ENCODE measurements at regions not wholly inside any gene's neighbourhood (a gene's known extent, or its start where the extent isn't known, plus 50 kb on each side); places are given as distances from the start of the nearest gene placed in this dataset.
A peak's percentile ranks its signal among the peaks of the same experiment; 100 is the strongest.

DNA sequence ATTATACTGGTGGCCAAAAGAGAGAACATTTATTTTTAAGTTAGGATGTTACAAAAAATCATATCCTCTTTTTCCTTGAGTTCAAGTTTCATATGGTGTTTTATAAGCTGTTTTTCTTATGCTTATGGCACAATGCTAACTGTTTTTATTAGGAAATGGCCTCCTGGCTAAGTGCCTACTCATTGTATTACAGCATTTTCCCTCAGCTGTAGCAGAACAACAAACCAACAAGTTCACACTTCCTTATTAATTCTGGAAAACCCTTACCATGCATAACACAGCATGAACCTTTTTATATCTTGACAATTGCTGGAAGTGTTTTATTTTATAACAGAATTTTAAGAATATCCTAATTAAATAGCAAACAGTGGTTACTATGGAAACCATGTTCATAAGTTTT, 165.8 kb downstream of the GASK1B start:
- no peak overlapping the region for H3K4me3 ChIP-seq (ENCODE audit: low read length)
- no peaks in the 10 kb centered on the region for H3K27me3 ChIP-seq (ENCODE audit: control insufficient read depth, insufficient read depth, low read length)
- H3K4me2 ChIP-seq (ENCODE audit: low read length): no peak overlapping the region
- no peaks in the 10 kb centered on the region for H3K36me3 ChIP-seq (ENCODE audit: insufficient read depth, low read length)
- H3K9me3 ChIP-seq (replicated peaks; ENCODE audit: low read length): no peaks in the 10 kb centered on the region
- H3K4me1 ChIP-seq (ENCODE audit: control insufficient read depth, insufficient read depth, low read length): peaks cover 33% of the 10 kb centered on the region
- no peak overlapping the region for H3K9ac ChIP-seq (ENCODE audit: low read depth, low read length)

DNA sequence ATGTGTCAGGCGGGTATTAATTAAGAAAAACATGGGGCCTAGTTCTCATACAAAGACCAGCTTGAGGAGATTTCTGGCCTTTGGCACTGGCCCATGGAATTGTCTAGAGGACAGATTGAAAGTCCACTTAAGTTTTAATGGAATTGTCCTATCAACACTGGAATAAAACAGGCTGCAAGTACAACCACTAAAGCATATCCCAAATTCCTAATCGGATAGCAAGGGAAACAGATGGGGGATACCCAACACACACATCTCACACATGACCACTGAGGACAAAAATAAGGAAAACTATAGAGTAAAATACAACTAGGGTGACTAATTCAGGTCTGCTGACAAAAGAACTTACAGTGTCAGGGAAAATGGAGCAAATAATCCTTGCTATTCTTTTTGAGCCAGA, 167.8 kb downstream of the GASK1B start:
- Histone ChIP-seq H3K4me2 (ENCODE audit: low read length) (no peak overlapping the region), H3K36me3 (ENCODE audit: insufficient read depth, low read length) (no peaks in the 10 kb centered on the region), H3K9me3 (replicated peaks; ENCODE audit: low read length) (no peaks in the 10 kb centered on the region), H3K27me3 (ENCODE audit: control insufficient read depth, insufficient read depth, low read length) (no peaks in the 10 kb centered on the region), H3K4me3 (ENCODE audit: low read length) (no peak overlapping the region), H3K9ac (ENCODE audit: low read depth, low read length) (no peak overlapping the region), H3K4me1 (ENCODE audit: control insufficient read depth, insufficient read depth, low read length) (peaks cover 28% of the 10 kb centered on the region)

DNA sequence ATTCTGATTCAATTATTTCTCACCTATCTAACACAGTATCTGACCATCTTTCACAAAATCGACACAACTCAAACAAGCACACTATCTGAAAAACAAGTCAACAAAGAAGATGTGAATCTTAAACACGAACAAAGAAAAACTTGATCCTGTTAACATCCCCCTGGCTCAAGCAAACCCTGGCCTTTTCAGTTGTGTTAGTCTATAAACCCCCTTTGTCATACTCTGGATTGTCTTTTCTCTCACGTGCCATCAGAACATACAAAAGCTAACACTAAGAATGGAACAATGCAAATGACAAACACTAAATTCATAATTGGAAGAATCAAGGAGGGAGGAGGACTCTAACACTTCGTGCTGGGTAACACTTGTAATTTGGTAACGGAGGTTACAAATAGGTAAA, 168.7 kb downstream of the GASK1B start:
- no peaks in the 10 kb centered on the region for H3K27me3 ChIP-seq (ENCODE audit: control insufficient read depth, insufficient read depth, low read length)
- no peaks in the 10 kb centered on the region for H3K9me3 ChIP-seq (replicated peaks; ENCODE audit: low read length)
- no peak overlapping the region for H3K4me3 ChIP-seq (ENCODE audit: low read length)
- no peaks in the 10 kb centered on the region for H3K36me3 ChIP-seq (ENCODE audit: insufficient read depth, low read length)
- no peak overlapping the region for H3K4me2 ChIP-seq (ENCODE audit: low read length)
- H3K9ac ChIP-seq (ENCODE audit: low read depth, low read length): no peak overlapping the region
- peaks cover 25% of the 10 kb centered on the region for H3K4me1 ChIP-seq (ENCODE audit: control insufficient read depth, insufficient read depth, low read length)

DNA sequence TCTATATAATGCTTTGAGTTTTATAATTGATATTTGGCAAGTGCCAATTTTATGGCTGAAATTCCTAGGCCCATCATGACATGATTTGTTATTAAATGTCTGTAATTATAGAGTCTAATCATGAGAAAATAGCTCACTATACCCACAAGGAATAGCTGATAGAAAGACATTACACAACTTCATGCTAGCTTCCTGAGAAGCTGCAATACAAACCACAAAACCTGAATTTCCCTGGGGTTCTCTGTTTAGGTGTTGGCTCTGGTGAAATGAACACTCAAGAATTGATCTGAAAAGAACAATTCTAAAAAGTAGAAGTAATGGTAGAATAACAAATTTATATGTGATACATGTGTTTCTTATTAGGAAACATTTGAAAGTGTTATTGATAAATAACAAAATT, 169.6 kb downstream of the GASK1B start:
- Histone ChIP-seq H3K9me3 (replicated peaks; ENCODE audit: low read length) (no peaks in the 10 kb centered on the region), H3K36me3 (ENCODE audit: insufficient read depth, low read length) (no peaks in the 10 kb centered on the region), H3K9ac (ENCODE audit: low read depth, low read length) (no peak overlapping the region), H3K4me3 (ENCODE audit: low read length) (no peak overlapping the region), H3K27me3 (ENCODE audit: control insufficient read depth, insufficient read depth, low read length) (no peaks in the 10 kb centered on the region), H3K4me2 (ENCODE audit: low read length) (no peak overlapping the region), H3K4me1 (ENCODE audit: control insufficient read depth, insufficient read depth, low read length) (peaks cover 16% of the 10 kb centered on the region)

DNA sequence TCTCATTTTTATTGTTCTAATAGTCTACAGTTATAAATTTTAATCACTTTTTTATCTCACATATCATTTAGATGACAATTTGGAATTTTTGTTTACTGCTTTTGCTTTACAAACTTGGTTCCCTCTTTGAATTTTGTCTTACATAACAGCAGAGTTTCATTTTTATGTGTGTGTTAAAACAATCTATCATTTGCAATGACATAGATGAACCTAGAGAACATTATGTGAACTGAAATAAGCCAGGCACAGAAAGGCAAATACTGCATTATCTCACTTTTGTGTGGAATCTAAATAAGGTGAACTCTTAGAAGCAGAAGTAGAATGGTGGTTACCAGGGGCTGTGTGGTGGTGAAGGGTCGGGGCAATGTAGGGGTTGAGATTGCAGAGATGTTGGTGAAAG, 170.7 kb downstream of the GASK1B start:
- Histone ChIP-seq H3K36me3 (ENCODE audit: insufficient read depth, low read length) (no peaks in the 10 kb centered on the region), H3K4me2 (ENCODE audit: low read length) (no peak overlapping the region)

DNA sequence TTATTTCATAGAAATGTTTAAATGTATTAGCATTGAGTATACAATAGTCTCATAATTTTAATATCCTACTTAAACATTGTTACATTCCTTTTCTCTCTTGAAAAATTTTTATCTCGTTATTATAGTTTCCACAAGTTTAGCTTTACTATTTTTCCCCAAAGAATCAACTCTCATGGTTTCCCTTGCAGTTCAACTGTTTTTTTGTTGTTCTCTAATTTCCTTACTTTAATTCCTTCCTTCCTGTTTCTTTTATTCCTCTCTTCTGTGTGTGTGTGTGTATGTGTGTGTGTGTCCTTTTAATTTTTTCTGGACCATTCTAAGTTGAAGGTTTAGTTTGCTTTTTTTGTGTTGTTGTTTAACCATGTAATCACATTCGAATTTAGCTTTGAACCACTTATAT, 171.1 kb downstream of the GASK1B start:
- H3K4me2 ChIP-seq (ENCODE audit: low read length): no peak overlapping the region
- no peak overlapping the region for H3K9ac ChIP-seq (ENCODE audit: low read depth, low read length)
- H3K4me1 ChIP-seq (ENCODE audit: control insufficient read depth, insufficient read depth, low read length): peaks cover 2% of the 10 kb centered on the region
- H3K27me3 ChIP-seq (ENCODE audit: control insufficient read depth, insufficient read depth, low read length): no peaks in the 10 kb centered on the region
- H3K9me3 ChIP-seq (replicated peaks; ENCODE audit: low read length): no peaks in the 10 kb centered on the region
- no peaks in the 10 kb centered on the region for H3K36me3 ChIP-seq (ENCODE audit: insufficient read depth, low read length)
- no peak overlapping the region for H3K4me3 ChIP-seq (ENCODE audit: low read length)

More for the DNA sequence above, 170.7 kb downstream of the GASK1B start:
- Histone ChIP-seq H3K4me3 (ENCODE audit: low read length) (no peak overlapping the region), H3K4me1 (ENCODE audit: control insufficient read depth, insufficient read depth, low read length) (peaks cover 6% of the 10 kb centered on the region), H3K9ac (ENCODE audit: low read depth, low read length) (no peak overlapping the region), H3K9me3 (replicated peaks; ENCODE audit: low read length) (no peaks in the 10 kb centered on the region), H3K27me3 (ENCODE audit: control insufficient read depth, insufficient read depth, low read length) (no peaks in the 10 kb centered on the region)

DNA sequence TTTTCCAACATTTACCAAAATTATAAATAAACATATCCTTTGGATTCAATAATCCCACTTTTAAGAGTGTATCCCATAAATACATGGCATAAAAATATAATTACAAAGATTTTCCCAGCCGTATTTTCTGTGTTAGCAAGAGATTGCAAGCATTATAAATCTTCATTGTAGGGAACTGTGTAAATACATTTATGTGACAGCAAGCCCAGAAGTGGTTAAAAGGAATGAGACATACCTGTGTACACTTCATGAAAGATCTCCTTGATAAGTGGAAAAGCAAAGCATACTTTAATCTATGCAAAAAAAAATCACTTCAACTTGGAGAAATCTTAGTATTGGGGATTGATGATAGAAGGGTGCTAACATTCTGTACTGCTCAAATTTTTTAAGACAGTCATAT, 173.1 kb downstream of the GASK1B start:
- H3K9me3 ChIP-seq (replicated peaks; ENCODE audit: low read length): no peaks in the 10 kb centered on the region
- no peak overlapping the region for H3K9ac ChIP-seq (ENCODE audit: low read depth, low read length)
- no peak overlapping the region for H3K4me3 ChIP-seq (ENCODE audit: low read length)
- peaks cover 3% of the 10 kb centered on the region for H3K4me1 ChIP-seq (ENCODE audit: control insufficient read depth, insufficient read depth, low read length)
- no peak overlapping the region for H3K4me2 ChIP-seq (ENCODE audit: low read length)
- no peaks in the 10 kb centered on the region for H3K27me3 ChIP-seq (ENCODE audit: control insufficient read depth, insufficient read depth, low read length)
- no peaks in the 10 kb centered on the region for H3K36me3 ChIP-seq (ENCODE audit: insufficient read depth, low read length)

DNA sequence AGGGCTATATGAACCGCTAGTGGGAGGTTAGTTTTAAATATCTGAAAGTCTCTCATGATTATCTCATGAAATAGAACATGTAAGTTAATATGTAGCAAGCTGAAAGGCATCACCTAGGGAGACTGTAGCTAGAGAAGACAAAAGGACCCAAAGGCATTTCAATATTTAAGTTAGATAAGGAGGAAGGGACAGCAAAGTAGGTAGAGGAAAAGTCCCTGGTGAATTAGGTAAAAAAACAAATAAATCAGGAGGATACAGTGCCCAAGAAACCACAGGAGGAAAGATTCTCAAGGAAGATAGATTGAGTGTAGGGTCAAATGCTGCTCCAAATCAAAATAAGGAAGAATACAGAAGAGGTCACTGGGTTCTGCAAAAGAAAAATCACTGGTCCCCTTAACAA, 175.5 kb downstream of the GASK1B start:
- no peaks in the 10 kb centered on the region for H3K27me3 ChIP-seq (ENCODE audit: control insufficient read depth, insufficient read depth, low read length)
- H3K4me1 ChIP-seq (ENCODE audit: control insufficient read depth, insufficient read depth, low read length): peaks cover 5% of the 10 kb centered on the region
- no peak overlapping the region for H3K4me2 ChIP-seq (ENCODE audit: low read length)
- no peak overlapping the region for H3K9ac ChIP-seq (ENCODE audit: low read depth, low read length)
- no peaks in the 10 kb centered on the region for H3K36me3 ChIP-seq (ENCODE audit: insufficient read depth, low read length)
- no peaks in the 10 kb centered on the region for H3K9me3 ChIP-seq (replicated peaks; ENCODE audit: low read length)
- H3K4me3 ChIP-seq (ENCODE audit: low read length): no peak overlapping the region

DNA sequence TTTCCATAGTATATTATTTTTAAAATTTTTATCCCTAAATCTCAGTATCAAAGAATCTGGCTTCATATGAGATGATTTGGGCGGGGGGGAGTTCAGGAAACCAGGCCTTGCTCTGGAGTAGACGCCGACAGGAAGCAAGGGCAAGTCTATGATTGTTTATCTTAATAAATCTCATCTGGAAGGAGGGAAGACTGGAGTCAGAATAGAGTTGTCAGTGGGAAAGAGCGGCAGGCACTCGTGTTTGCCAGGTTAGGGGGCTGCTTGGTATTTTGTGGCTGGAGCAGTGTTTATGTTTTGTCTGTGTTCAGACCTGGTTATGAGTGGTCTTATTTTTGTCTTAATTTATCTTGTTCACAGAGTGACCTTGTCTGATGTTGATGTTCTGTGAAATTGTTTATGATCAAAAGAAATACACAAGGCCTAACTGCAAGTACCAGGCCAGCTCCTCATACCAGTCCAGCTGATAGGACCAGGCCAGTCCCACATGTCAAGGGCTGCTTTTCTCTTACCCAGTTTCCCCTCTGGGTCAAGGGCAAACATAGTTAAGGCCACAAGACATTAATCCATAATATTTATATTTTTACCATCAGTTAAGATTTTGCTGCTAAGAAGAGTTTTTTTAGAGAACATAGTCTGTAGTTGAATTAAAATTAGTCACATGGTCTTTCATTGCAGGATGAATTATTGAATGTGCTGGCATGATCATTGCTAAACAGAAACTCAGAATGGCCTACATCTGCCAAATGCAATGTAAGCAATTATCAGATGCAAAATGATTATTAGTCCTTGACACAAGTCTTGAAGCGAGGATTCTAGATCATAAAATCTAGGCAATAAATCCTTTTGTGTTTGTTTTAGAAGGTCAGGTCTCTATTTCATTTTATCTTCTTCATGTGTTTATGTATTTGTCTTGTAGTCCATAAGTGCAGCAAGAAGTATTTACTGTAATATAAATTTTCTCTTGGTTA, 176.5 kb downstream of the GASK1B start:
- no peak overlapping the region for H3K4me2 ChIP-seq (ENCODE audit: low read length)
- no peaks in the 10 kb centered on the region for H3K9me3 ChIP-seq (replicated peaks; ENCODE audit: low read length)
- H3K4me1 ChIP-seq (ENCODE audit: control insufficient read depth, insufficient read depth, low read length): peaks cover 5% of the 10 kb centered on the region
- no peak overlapping the region for H3K4me3 ChIP-seq (ENCODE audit: low read length)
- H3K36me3 ChIP-seq (ENCODE audit: insufficient read depth, low read length): no peaks in the 10 kb centered on the region
- no peaks in the 10 kb centered on the region for H3K27me3 ChIP-seq (ENCODE audit: control insufficient read depth, insufficient read depth, low read length)
- no peak overlapping the region for H3K9ac ChIP-seq (ENCODE audit: low read depth, low read length)

DNA sequence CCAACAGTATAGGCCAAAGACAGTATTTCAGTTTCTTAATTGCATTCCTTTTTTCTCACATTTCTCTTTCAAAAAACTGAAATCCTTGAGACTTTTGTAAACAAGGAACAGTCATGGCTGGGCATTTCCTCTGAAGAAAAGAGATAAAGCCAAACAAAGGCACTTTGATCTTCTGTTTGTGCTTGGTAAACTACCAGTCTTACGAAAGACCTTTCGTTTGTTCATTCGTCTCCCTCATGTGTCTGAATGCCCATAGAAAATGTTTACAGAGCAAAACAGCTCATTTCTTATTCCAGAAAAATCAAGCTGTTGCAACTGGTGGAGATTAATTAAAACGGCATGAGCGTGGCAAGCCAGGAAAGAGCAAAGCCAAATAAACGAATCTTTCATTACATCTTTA, 178.0 kb downstream of the GASK1B start:
- H3K4me3 ChIP-seq (ENCODE audit: low read length): no peak overlapping the region
- no peaks in the 10 kb centered on the region for H3K9me3 ChIP-seq (replicated peaks; ENCODE audit: low read length)
- no peak overlapping the region for H3K4me2 ChIP-seq (ENCODE audit: low read length)
- no peaks in the 10 kb centered on the region for H3K36me3 ChIP-seq (ENCODE audit: insufficient read depth, low read length)
- H3K27me3 ChIP-seq (ENCODE audit: control insufficient read depth, insufficient read depth, low read length): no peaks in the 10 kb centered on the region
- H3K4me1 ChIP-seq (ENCODE audit: control insufficient read depth, insufficient read depth, low read length): peaks cover 5% of the 10 kb centered on the region
- no peak overlapping the region for H3K9ac ChIP-seq (ENCODE audit: low read depth, low read length)

DNA sequence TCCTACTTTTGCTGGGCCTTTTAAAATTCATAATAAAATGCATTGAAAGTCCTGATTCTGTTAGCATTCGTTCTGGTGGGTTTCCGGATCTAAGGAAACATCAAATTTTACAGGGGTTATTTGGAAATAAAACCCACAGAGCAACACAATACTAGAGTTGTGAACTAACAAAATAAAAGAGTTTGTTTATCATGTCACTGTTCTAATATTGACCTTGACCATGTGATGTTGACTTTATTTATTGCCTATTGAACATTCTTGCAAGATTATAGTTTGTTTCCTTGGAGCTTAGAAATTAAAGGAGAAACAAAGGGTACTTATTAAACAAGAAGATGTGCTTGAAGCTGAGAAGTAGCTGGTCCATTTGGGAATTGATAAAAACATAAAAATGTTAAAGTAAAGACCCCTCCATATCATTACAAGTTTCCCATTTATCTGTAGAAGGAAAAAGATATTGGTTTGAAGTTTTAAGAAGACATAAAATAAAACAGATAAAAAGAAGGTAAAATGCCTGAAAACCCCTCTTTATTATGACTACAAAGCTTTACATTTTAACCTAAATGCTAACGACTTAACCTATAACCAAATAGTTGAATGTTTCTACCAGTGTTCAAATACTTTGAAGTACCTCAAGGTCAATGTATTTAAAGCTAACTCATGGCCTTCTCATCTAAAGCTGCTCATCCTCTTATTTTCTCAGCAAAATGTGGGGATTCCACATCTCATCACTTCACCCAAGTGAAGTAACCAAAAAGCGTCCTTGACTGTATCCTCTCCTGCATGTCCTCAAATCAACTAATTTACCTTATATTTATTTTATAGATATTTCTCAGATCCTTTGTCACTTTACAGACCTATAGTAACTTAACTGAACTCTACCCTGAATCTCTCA, 179.6 kb downstream of the GASK1B start:
- Histone ChIP-seq H3K4me2 (ENCODE audit: low read length) (no peak overlapping the region), H3K9me3 (replicated peaks; ENCODE audit: low read length) (no peaks in the 10 kb centered on the region), H3K36me3 (ENCODE audit: insufficient read depth, low read length) (no peaks in the 10 kb centered on the region), H3K4me1 (ENCODE audit: control insufficient read depth, insufficient read depth, low read length) (peaks cover 5% of the 10 kb centered on the region), H3K4me3 (ENCODE audit: low read length) (no peak overlapping the region), H3K27me3 (ENCODE audit: control insufficient read depth, insufficient read depth, low read length) (no peaks in the 10 kb centered on the region), H3K9ac (ENCODE audit: low read depth, low read length) (peak overlapping the region; percentile 72)
